Transverse colon (tissue), 4 donors: ENCODE measurements at regions not wholly inside any gene's neighbourhood (a gene's known extent, or its start where the extent isn't known, plus 50 kb on each side); places are given as distances from the start of the nearest gene placed in this dataset.

ENCODE experiments used
- POLR2A ChIP-seq: fragments of 450-650 bp; IDR thresholded peaks from one replicate; pipeline ENCODE4 v1.6.1; 2016; ENCODE audit warnings: antibody characterized with exemption, mild to moderate bottlenecking, moderate library complexity
- POLR2AphosphoS5 ChIP-seq, 3 donors: sonication (generic); formaldehyde crosslinking; IDR thresholded peaks; one replicate each; pipeline ENCODE4 v1.6.1; 2016; ENCODE audit warnings: antibody characterized with exemption in 3 of 3
- TF ChIP-seq, protein P1 (sequence below), 5 experiments: fragments of 200-600 bp in 3 of 5; fragments of 450-650 bp in 2 of 5; sonication (generic) in 3 of 5; IDR thresholded peaks; 1 replicate in 2 of 5; 2 replicates in 3 of 5; pipeline ENCODE4 v1.5.1; 2016 to 2017; ENCODE audit warnings: antibody characterized with exemption in 5 of 5, inconsistent platforms in 3 of 5, mild to moderate bottlenecking in 2 of 5, moderate library complexity in 1 of 5

- TF ChIP-seq, protein P1, sequence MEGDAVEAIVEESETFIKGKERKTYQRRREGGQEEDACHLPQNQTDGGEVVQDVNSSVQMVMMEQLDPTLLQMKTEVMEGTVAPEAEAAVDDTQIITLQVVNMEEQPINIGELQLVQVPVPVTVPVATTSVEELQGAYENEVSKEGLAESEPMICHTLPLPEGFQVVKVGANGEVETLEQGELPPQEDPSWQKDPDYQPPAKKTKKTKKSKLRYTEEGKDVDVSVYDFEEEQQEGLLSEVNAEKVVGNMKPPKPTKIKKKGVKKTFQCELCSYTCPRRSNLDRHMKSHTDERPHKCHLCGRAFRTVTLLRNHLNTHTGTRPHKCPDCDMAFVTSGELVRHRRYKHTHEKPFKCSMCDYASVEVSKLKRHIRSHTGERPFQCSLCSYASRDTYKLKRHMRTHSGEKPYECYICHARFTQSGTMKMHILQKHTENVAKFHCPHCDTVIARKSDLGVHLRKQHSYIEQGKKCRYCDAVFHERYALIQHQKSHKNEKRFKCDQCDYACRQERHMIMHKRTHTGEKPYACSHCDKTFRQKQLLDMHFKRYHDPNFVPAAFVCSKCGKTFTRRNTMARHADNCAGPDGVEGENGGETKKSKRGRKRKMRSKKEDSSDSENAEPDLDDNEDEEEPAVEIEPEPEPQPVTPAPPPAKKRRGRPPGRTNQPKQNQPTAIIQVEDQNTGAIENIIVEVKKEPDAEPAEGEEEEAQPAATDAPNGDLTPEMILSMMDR (IDR thresholded peaks at IDR 0.05), result no peak
- TF ChIP-seq POLR2A (no peak), POLR2AphosphoS5 (IDR thresholded peaks at IDR 0.05) (no peak)
Observed at GRCh38 chr14:98293576-98293975, 978.4 kb downstream of the BCL11B start.
